Duodenal mucosa (tissue), 2 donors: ENCODE measurements at regions not wholly inside any gene's neighbourhood (a gene's known extent, or its start where the extent isn't known, plus 50 kb on each side); places are given as distances from the start of the nearest gene placed in this dataset.

Experiments
- H3K27ac ChIP-seq: one replicate; pipeline ENCODE4 v1.7.0; 2013; ENCODE audit warnings: low read depth, low read length
- H3K27me3 ChIP-seq, 2 donors: one replicate each; pipeline ENCODE4 v1.7.0; 2013; ENCODE audit warnings: low read length in 2 of 2, control low read depth in 1 of 2; ENCODE audit not compliant: insufficient read depth in 2 of 2, control insufficient read depth in 1 of 2
- H3K36me3 ChIP-seq, 2 donors: one replicate each; pipeline ENCODE4 v1.7.0; 2013; ENCODE audit warnings: low read length in 2 of 2, control low read depth in 1 of 2; ENCODE audit not compliant: insufficient read depth in 2 of 2, control insufficient read depth in 1 of 2
- H3K4me1 ChIP-seq, 2 donors: one replicate each; pipeline ENCODE4 v1.7.0; 2013; ENCODE audit warnings: low read length in 2 of 2, control low read depth in 1 of 2; ENCODE audit not compliant: insufficient read depth in 2 of 2, control insufficient read depth in 1 of 2
- H3K4me3 ChIP-seq, 2 donors: one replicate each; pipeline ENCODE4 v1.7.0; 2013; ENCODE audit warnings: low read length in 2 of 2, low read depth in 1 of 2
- H3K9ac ChIP-seq, 2 donors: one replicate each; pipeline ENCODE4 v1.7.0; 2013; ENCODE audit warnings: low read length in 2 of 2, low read depth in 1 of 2
- H3K9me3 ChIP-seq, 2 donors: one replicate each; pipeline ENCODE4 v1.7.0; 2013; ENCODE audit warnings: low read length in 2 of 2, control low read depth in 1 of 2; ENCODE audit not compliant: control insufficient read depth in 1 of 2

DNA sequence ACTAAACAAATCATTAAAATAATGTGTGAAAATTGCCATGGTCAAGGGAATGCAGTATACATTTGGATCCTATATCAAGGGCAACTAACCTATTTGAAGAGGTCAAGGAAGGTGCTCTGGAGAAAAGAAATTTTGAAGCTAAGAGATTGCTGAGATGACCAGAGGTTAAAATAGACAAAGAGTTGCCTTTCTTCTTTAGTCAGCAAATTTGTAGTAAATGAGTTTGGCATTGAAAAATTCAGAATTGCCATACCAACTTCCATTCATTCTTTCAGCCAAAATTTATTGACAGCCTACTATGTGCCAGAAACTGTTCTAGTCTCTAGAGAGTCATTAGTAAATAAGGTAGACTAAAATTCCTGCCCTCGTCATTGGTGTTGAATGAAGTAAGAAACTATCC, 396.2 kb downstream of the BCL11A start:
- Histone ChIP-seq H3K27me3 (no peaks in the 10 kb centered on the region), H3K4me3 (no peak overlapping the region), H3K27ac (no peak overlapping the region), H3K36me3 (no peaks in the 10 kb centered on the region), H3K9ac (no peak overlapping the region), H3K9me3 (peaks cover 4 to 7% of the 10 kb centered on the region in 2 donors), H3K4me1 (no peaks in the 10 kb centered on the region)

DNA sequence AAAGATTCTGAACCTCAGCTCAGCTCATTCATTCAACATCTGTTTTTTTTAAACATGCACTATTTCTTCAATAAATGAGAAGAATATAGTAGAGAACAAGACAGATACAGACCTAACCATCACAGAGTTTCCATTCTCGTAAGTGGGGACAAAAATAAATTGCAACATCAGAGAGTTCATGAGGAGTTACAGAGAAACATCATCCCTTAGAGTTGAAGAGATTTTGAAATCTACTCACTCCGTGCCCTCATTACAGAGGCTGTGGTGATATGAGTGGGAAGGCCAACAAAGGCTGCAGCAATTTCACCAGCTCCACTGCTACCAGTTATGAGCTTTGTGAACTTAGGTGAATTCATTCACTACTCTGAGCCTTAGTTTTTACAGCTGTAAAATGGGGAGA, 399.3 kb downstream of the BCL11A start:
- no peak overlapping the region for H3K9ac ChIP-seq
- no peaks in the 10 kb centered on the region for H3K27me3 ChIP-seq
- no peaks in the 10 kb centered on the region for H3K4me1 ChIP-seq
- H3K4me3 ChIP-seq = no peak overlapping the region
- no peak overlapping the region for H3K27ac ChIP-seq
- H3K9me3 ChIP-seq = peaks cover 5 to 9% of the 10 kb centered on the region in 2 donors
- no peaks in the 10 kb centered on the region for H3K36me3 ChIP-seq

- H3K9me3 ChIP-seq = peaks cover 5 to 9% of the 10 kb centered on the region in 2 donors
- H3K27me3 ChIP-seq = no peaks in the 10 kb centered on the region
- H3K4me1 ChIP-seq = no peaks in the 10 kb centered on the region
- H3K36me3 ChIP-seq = no peaks in the 10 kb centered on the region
- H3K27ac ChIP-seq = no peak overlapping the region
- H3K9ac ChIP-seq = no peak overlapping the region
- H3K4me3 ChIP-seq = no peak overlapping the region
These were observed 401.1 kb downstream of the BCL11A start for GRCh38 chr2:60152226-60152833.

DNA sequence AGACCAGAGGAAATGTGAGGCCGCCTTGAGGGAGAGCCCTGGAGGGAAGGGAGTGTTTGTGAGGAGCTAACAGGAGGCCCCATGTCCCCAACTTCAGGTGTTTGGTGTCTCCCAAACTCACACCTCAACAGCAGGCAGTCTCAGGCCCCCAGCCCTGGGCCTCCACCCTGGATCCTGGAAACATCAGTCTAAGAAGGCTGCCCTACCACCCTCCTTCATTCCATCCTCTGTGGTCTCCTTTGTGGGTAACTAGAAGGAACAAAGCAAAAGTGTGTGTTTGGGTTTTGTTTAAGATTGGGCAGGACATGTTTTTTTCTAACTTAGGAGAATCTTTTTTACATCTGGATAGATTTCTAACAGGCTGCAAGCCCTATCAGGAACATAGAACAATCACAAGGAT, 404.3 kb downstream of the BCL11A start:
- Histone ChIP-seq H3K4me1 (no peaks in the 10 kb centered on the region), H3K4me3 (no peak overlapping the region), H3K9me3 (peaks cover 5 to 9% of the 10 kb centered on the region in 2 donors), H3K9ac (no peak overlapping the region), H3K36me3 (no peaks in the 10 kb centered on the region), H3K27ac (no peak overlapping the region), H3K27me3 (no peaks in the 10 kb centered on the region)

DNA sequence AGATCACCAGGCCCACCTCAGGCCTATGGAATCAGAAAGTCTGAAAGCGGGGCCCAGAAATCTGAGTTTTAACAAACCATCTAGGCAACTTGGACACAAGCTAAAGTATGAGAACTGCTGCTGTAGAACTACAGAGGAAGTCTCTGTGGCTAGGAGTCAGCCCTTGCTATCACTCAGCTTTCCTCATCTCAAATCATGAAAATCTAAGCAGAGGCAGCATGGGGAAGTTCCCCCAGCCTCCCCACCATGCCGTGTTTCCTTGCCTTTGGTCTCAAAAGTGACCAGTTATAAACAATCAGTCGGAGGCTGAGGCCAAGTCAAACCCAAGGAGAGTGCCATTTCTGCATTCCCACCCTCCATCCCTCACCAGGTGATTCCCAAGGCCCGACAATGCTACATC, 404.7 kb downstream of the BCL11A start:
- H3K4me1 ChIP-seq = no peaks in the 10 kb centered on the region
- no peaks in the 10 kb centered on the region for H3K36me3 ChIP-seq
- peaks cover 5 to 9% of the 10 kb centered on the region in 2 donors for H3K9me3 ChIP-seq
- no peak overlapping the region for H3K4me3 ChIP-seq
- no peak overlapping the region for H3K9ac ChIP-seq
- no peak overlapping the region for H3K27ac ChIP-seq
- no peaks in the 10 kb centered on the region for H3K27me3 ChIP-seq

DNA sequence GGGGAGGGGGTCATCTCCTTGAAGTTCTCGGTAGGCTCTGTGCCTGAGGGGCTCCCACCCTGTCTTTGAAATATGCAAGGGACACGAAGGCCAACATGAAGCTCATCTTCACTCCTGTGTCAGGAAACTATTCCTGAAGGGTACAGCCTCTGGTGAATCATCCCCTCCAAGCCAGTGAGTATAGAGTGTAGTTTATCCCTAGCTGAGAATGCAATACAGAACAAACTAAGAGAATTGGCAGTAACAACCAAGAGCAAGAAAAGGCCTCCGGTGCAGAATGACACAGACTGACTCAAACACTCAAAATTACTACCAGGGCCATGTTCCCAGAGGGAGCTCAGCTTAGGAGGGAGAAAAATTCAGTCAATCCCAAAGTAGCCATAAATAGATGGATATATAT, 413.3 kb downstream of the BCL11A start:
- H3K9me3 ChIP-seq = peaks cover 0 to 9% of the 10 kb centered on the region in 2 donors
- no peaks in the 10 kb centered on the region for H3K4me1 ChIP-seq
- H3K4me3 ChIP-seq = no peak overlapping the region
- no peaks in the 10 kb centered on the region for H3K36me3 ChIP-seq
- H3K27me3 ChIP-seq = no peaks in the 10 kb centered on the region
- H3K9ac ChIP-seq = no peak overlapping the region
- H3K27ac ChIP-seq = no peak overlapping the region

GRCh38 chr2:60136913-60137312, 416.5 kb downstream of the BCL11A start:
- Histone ChIP-seq H3K4me3 (no peak overlapping the region), H3K27ac (no peak overlapping the region), H3K4me1 (no peaks in the 10 kb centered on the region), H3K9ac (no peak overlapping the region), H3K36me3 (no peaks in the 10 kb centered on the region), H3K27me3 (no peaks in the 10 kb centered on the region), H3K9me3 (peaks cover 0 to 9% of the 10 kb centered on the region in 2 donors)

DNA sequence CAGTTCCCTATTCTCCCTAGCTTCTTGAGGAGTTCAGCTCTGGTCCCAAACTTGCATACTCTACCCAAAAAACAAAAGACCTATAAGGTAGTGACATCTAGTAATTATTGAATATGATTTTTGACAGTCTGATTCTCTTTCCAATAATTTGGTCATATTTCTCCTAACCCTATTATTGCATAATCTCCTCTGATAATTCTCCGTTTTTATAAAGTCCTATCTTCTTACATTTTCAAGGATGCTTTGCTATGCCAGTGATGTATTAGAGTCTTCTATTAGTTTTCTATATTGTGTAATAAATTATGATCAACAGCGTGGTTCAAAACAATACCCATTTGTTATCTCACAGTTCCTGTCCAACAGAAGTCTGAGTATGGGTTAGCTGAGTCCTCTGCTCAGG, 426.3 kb downstream of the BCL11A start:
- Histone ChIP-seq H3K4me1 (no peaks in the 10 kb centered on the region), H3K27ac (no peak overlapping the region), H3K36me3 (no peaks in the 10 kb centered on the region), H3K9me3 (no peaks in the 10 kb centered on the region), H3K4me3 (no peak overlapping the region), H3K27me3 (no peaks in the 10 kb centered on the region), H3K9ac (no peak overlapping the region)

GRCh38 chr2:60125611-60126426, 427.6 kb downstream of the BCL11A start:
- Histone ChIP-seq H3K27me3 (no peaks in the 10 kb centered on the region), H3K4me1 (no peaks in the 10 kb centered on the region), H3K9me3 (no peaks in the 10 kb centered on the region), H3K27ac (no peak overlapping the region), H3K36me3 (no peaks in the 10 kb centered on the region), H3K9ac (no peak overlapping the region), H3K4me3 (no peak overlapping the region)

DNA sequence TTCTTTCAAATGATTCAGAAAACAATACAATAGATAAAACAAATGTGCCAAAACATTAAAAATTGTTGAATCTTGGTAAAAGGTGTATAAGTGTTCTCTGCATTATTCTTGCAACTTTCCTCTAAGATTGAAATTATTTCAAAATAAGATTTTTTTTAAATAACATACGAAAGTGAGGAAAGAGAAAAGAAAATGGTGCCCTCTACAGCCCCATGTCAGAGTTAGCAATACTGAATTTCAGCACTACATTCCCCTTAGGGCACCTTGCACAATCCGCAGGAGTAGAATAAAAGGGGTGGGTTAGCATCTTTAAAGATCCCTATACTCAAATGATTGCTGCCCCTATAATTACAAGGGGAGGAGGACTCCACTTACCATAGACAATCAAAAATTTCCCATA, 433.7 kb downstream of the BCL11A start:
- Histone ChIP-seq H3K27me3 (no peaks in the 10 kb centered on the region), H3K4me3 (no peak overlapping the region), H3K9ac (no peak overlapping the region), H3K27ac (no peak overlapping the region), H3K4me1 (no peaks in the 10 kb centered on the region), H3K36me3 (no peaks in the 10 kb centered on the region), H3K9me3 (no peaks in the 10 kb centered on the region)
